CD8-positive, alpha-beta memory T cell (primary cell): ENCODE measurements at regions not wholly inside any gene's neighbourhood (a gene's known extent, or its start where the extent isn't known, plus 50 kb on each side); places are given as distances from the start of the nearest gene placed in this dataset.

Source experiments
- CTCF ChIA-PET: fragments of 350-600 bp; sonication (Branson Sonifier 250); formaldehyde crosslinking; loops from one replicate; lab custom pipeline; 2021; ENCODE audit warnings: antibody characterized with exemption; lab: Charles Lee
- POLR2A ChIA-PET: fragments of 350-600 bp; sonication (Branson Sonifier 250); formaldehyde crosslinking; loops from one replicate; lab custom pipeline; 2021; ENCODE audit warnings: antibody characterized with exemption; lab: Charles Lee
- DNase-seq, 5 donors: peaks; one replicate each; pipeline versions ENCODE4 v3.0.0 to v3.0.0-alpha.2; 2020 to 2022; ENCODE audit warnings: mixed read lengths in 1 of 5
- H3K27ac ChIP-seq: one replicate; pipeline ENCODE4 v1.7.0; 2013; ENCODE audit warnings: low read depth, mild to moderate bottlenecking, low read length, moderate library complexity
- H3K27me3 ChIP-seq: 2 replicates; pipeline ENCODE4 v1.7.0; 2013; ENCODE audit warnings: low read length, mild to moderate bottlenecking; ENCODE audit not compliant: insufficient read depth, poor library complexity, severe bottlenecking
- H3K36me3 ChIP-seq: 2 replicates; pipeline ENCODE4 v1.7.0; 2013; ENCODE audit warnings: mild to moderate bottlenecking, low read length, moderate library complexity; ENCODE audit not compliant: insufficient read depth
- H3K4me1 ChIP-seq: 2 replicates; pipeline ENCODE4 v1.7.0; 2013; ENCODE audit warnings: mild to moderate bottlenecking, low read length, moderate library complexity; ENCODE audit not compliant: insufficient read depth
- H3K4me3 ChIP-seq: 2 replicates; pipeline ENCODE4 v1.7.0; 2013; ENCODE audit warnings: mild to moderate bottlenecking, low read length
- H3K9me3 ChIP-seq: 2 replicates; pipeline ENCODE4 v1.7.0; 2013; ENCODE audit warnings: mild to moderate bottlenecking, low read length
- H3K27ac Mint-ChIP-seq, 8 donors: one replicate each; pipeline ENCODE4 v1.8.0; 2020 to 2021; ENCODE audit warnings: mixed read lengths in 8 of 8, mild to moderate bottlenecking in 6 of 8, inconsistent platforms in 3 of 8, moderate library complexity in 3 of 8
- H3K27me3 Mint-ChIP-seq, 2 donors: one replicate each; pipeline ENCODE4 v1.8.0; 2020 to 2021; ENCODE audit warnings: mixed read lengths in 2 of 2, mild to moderate bottlenecking in 1 of 2, moderate library complexity in 1 of 2
- H3K36me3 Mint-ChIP-seq, 3 donors: one replicate each; pipeline ENCODE4 v1.8.0; 2020 to 2021; ENCODE audit warnings: mixed read lengths in 3 of 3, inconsistent platforms in 1 of 3, mild to moderate bottlenecking in 1 of 3
- H3K4me1 Mint-ChIP-seq, 3 donors: one replicate each; pipeline ENCODE4 v1.8.0; 2020 to 2021; ENCODE audit warnings: mixed read lengths in 3 of 3, inconsistent platforms in 1 of 3, mild to moderate bottlenecking in 1 of 3
- H3K4me3 Mint-ChIP-seq, 7 donors: one replicate each; pipeline ENCODE4 v1.8.0; 2020 to 2021; ENCODE audit warnings: mixed read lengths in 7 of 7, mild to moderate bottlenecking in 6 of 7, moderate library complexity in 4 of 7, inconsistent platforms in 2 of 7
- H3K9me3 Mint-ChIP-seq, 5 donors: one replicate each; pipeline ENCODE4 v1.8.0; 2020 to 2022; ENCODE audit warnings: mixed read lengths in 5 of 5, mild to moderate bottlenecking in 3 of 5, moderate library complexity in 2 of 5, inconsistent platforms in 1 of 5

GRCh38 chr1:201760516-201760915, 68.4 kb upstream of the IPO9 start:
- H3K27ac ChIP-seq = no peak overlapping the region
- H3K27ac Mint-ChIP-seq = no peak overlapping the region
- ChIA-PET CTCF (no interaction called here), POLR2A (no interaction called here)
- no peaks in the 10 kb centered on the region for H3K4me1 ChIP-seq
- no peak overlapping the region for H3K4me3 ChIP-seq
- DNase-seq = no peak
- H3K4me3 Mint-ChIP-seq = no peak overlapping the region
- H3K36me3 Mint-ChIP-seq = peaks cover 0 to 2% (median 0%) of the 10 kb centered on the region in 3 donors
- H3K9me3 Mint-ChIP-seq = no peaks in the 10 kb centered on the region
- no peaks in the 10 kb centered on the region for H3K36me3 ChIP-seq
- no peaks in the 10 kb centered on the region for H3K9me3 ChIP-seq
- H3K27me3 ChIP-seq = no peaks in the 10 kb centered on the region
- H3K4me1 Mint-ChIP-seq = no peaks in the 10 kb centered on the region
- H3K27me3 Mint-ChIP-seq = peaks cover 10 to 15% of the 10 kb centered on the region in 2 donors

- H3K4me3 Mint-ChIP-seq = no peak overlapping the region
- H3K36me3 ChIP-seq = no peaks in the 10 kb centered on the region
- no peak overlapping the region for H3K27ac ChIP-seq
- H3K4me1 Mint-ChIP-seq = no peaks in the 10 kb centered on the region
- ChIA-PET CTCF (no interaction called here), POLR2A (no interaction called here)
- H3K9me3 ChIP-seq = no peaks in the 10 kb centered on the region
- H3K36me3 Mint-ChIP-seq = peaks cover 0 to 2% (median 0%) of the 10 kb centered on the region in 3 donors
- no peaks in the 10 kb centered on the region for H3K4me1 ChIP-seq
- H3K4me3 ChIP-seq = no peak overlapping the region
- H3K27ac Mint-ChIP-seq = no peak overlapping the region
- no peak for DNase-seq
- no peaks in the 10 kb centered on the region for H3K27me3 ChIP-seq
- H3K27me3 Mint-ChIP-seq = peaks cover 8 to 17% of the 10 kb centered on the region in 2 donors
- H3K9me3 Mint-ChIP-seq = no peaks in the 10 kb centered on the region
Observed at GRCh38 chr1:201761178-201761577, 67.8 kb upstream of the IPO9 start.

GRCh38 chr1:201761871-201762270, 67.1 kb upstream of the IPO9 start:
- CTCF ChIA-PET = no interaction called here
- no peak overlapping the region for H3K4me3 ChIP-seq
- no peaks in the 10 kb centered on the region for H3K27me3 ChIP-seq
- no peaks in the 10 kb centered on the region for H3K36me3 ChIP-seq
- no peak overlapping the region for H3K27ac ChIP-seq
- POLR2A ChIA-PET = no interaction called here
- Mint-ChIP-seq H3K4me3 (no peak overlapping the region), H3K36me3 (peaks cover 0 to 2% (median 0%) of the 10 kb centered on the region in 3 donors), H3K4me1 (no peaks in the 10 kb centered on the region), H3K27me3 (peaks cover 5 to 14% of the 10 kb centered on the region in 2 donors), H3K9me3 (no peaks in the 10 kb centered on the region), H3K27ac (no peak overlapping the region)
- no peak for DNase-seq
- no peaks in the 10 kb centered on the region for H3K9me3 ChIP-seq
- H3K4me1 ChIP-seq = no peaks in the 10 kb centered on the region

- Histone ChIP-seq H3K9me3 (no peaks in the 10 kb centered on the region), H3K4me3 (no peak overlapping the region), H3K4me1 (no peaks in the 10 kb centered on the region), H3K27me3 (no peaks in the 10 kb centered on the region), H3K36me3 (no peaks in the 10 kb centered on the region), H3K27ac (no peak overlapping the region)
- Mint-ChIP-seq H3K4me3 (no peak overlapping the region), H3K27ac (no peak overlapping the region), H3K4me1 (no peaks in the 10 kb centered on the region), H3K9me3 (no peaks in the 10 kb centered on the region), H3K27me3 (peaks cover 5 to 14% of the 10 kb centered on the region in 2 donors), H3K36me3 (peaks cover 0 to 2% (median 0%) of the 10 kb centered on the region in 3 donors)
- DNase-seq = no peak
- CTCF ChIA-PET = no interaction called here
- POLR2A ChIA-PET = no interaction called here
Observed at GRCh38 chr1:201762381-201762780, 66.6 kb upstream of the IPO9 start.

GRCh38 chr1:201763455-201764140, 65.4 kb upstream of the IPO9 start:
- no peaks in the 10 kb centered on the region for H3K27me3 ChIP-seq
- no peaks in the 10 kb centered on the region for H3K9me3 Mint-ChIP-seq
- no peaks in the 10 kb centered on the region for H3K4me1 Mint-ChIP-seq
- H3K27me3 Mint-ChIP-seq = peaks cover 5 to 18% of the 10 kb centered on the region in 2 donors
- no peak overlapping the region for H3K27ac Mint-ChIP-seq
- no peaks in the 10 kb centered on the region for H3K9me3 ChIP-seq
- no peaks in the 10 kb centered on the region for H3K36me3 ChIP-seq
- H3K4me1 ChIP-seq = no peaks in the 10 kb centered on the region
- no peak overlapping the region for H3K4me3 ChIP-seq
- peaks cover 0 to 2% (median 0%) of the 10 kb centered on the region in 3 donors for H3K36me3 Mint-ChIP-seq
- H3K27ac ChIP-seq = no peak overlapping the region
- ChIA-PET CTCF (no interaction called here), POLR2A (interaction anchor here (0.6 kb wide), 1 partner anchor 661 kb away, joined by 5 read pairs; no protein-coding TSS in a partner anchor)
- no peak for DNase-seq
- no peak overlapping the region for H3K4me3 Mint-ChIP-seq

GRCh38 chr1:201764166-201764565, 64.8 kb upstream of the IPO9 start:
- ChIA-PET POLR2A (no interaction called here), CTCF (no interaction called here)

GRCh38 chr1:201764579-201764978, 64.4 kb upstream of the IPO9 start:
- no peak overlapping the region for H3K27ac ChIP-seq
- Mint-ChIP-seq H3K4me1 (no peaks in the 10 kb centered on the region), H3K27ac (no peak overlapping the region), H3K4me3 (no peak overlapping the region), H3K36me3 (peaks cover 0 to 2% (median 0%) of the 10 kb centered on the region in 3 donors), H3K9me3 (no peaks in the 10 kb centered on the region), H3K27me3 (peaks cover 5 to 18% of the 10 kb centered on the region in 2 donors)
- H3K27me3 ChIP-seq = no peaks in the 10 kb centered on the region
- no peaks in the 10 kb centered on the region for H3K4me1 ChIP-seq
- H3K9me3 ChIP-seq = no peaks in the 10 kb centered on the region
- ChIA-PET POLR2A (no interaction called here), CTCF (no interaction called here)
- H3K36me3 ChIP-seq = no peaks in the 10 kb centered on the region
- no peak for DNase-seq
- H3K4me3 ChIP-seq = no peak overlapping the region

More at GRCh38 chr1:201764166-201764565, 64.8 kb upstream of the IPO9 start:
- Histone ChIP-seq H3K9me3 (no peaks in the 10 kb centered on the region), H3K36me3 (no peaks in the 10 kb centered on the region), H3K27ac (no peak overlapping the region), H3K4me1 (no peaks in the 10 kb centered on the region), H3K4me3 (no peak overlapping the region), H3K27me3 (no peaks in the 10 kb centered on the region)
- Mint-ChIP-seq H3K36me3 (peaks cover 0 to 2% (median 0%) of the 10 kb centered on the region in 3 donors), H3K27ac (no peak overlapping the region), H3K27me3 (peaks cover 5 to 18% of the 10 kb centered on the region in 2 donors), H3K9me3 (no peaks in the 10 kb centered on the region), H3K4me3 (no peak overlapping the region), H3K4me1 (no peaks in the 10 kb centered on the region)
- no peak for DNase-seq

GRCh38 chr1:201766131-201766866, 62.7 kb upstream of the IPO9 start:
- Mint-ChIP-seq H3K9me3 (peaks cover 0 to 14% (median 10%) of the 10 kb centered on the region in 5 donors), H3K36me3 (peaks cover 0 to 6% (median 2%) of the 10 kb centered on the region in 3 donors), H3K4me3 (no peak overlapping the region), H3K27ac (no peak overlapping the region), H3K27me3 (peaks cover 7 to 18% of the 10 kb centered on the region in 2 donors), H3K4me1 (no peaks in the 10 kb centered on the region)
- Histone ChIP-seq H3K4me1 (no peaks in the 10 kb centered on the region), H3K27me3 (no peaks in the 10 kb centered on the region), H3K9me3 (no peaks in the 10 kb centered on the region), H3K4me3 (no peak overlapping the region), H3K36me3 (no peaks in the 10 kb centered on the region), H3K27ac (no peak overlapping the region)
- POLR2A ChIA-PET = no interaction called here
- CTCF ChIA-PET = no interaction called here
- DNase-seq = no peak
